ENCODE measurements at regions not wholly inside any gene's neighbourhood (a gene's known extent, or its start where the extent isn't known, plus 50 kb on each side); places are given as distances from the start of the nearest gene placed in this dataset.
"Not testable (repeated sequence)": the region's sequence is repeated elsewhere in the genome, so short reads cannot be mapped to it uniquely, and the experiment has no call there.

- Histone ChIP-seq H3K27me3 (no peaks in the 10 kb centered on the region), H3K4me3 (no peak overlapping the region), H3K36me3 (no peaks in the 10 kb centered on the region), H3K9me3 (no peaks in the 10 kb centered on the region), H3K4me1 (no peaks in the 10 kb centered on the region), H3K27ac (no peak overlapping the region)
- 81 to 83% methylated on average over 3 of the region's 3 CpGs for WGBS, 2 donors
- no peak for DNase-seq
- intact Hi-C loops (cut with DNase I) = no loop called here
- TF ChIP-seq POLR2A (IDR thresholded peaks at IDR 0.05) = no peak
- TF ChIP-seq CTCF (IDR thresholded peaks at IDR 0.05) = no peak
- TF ChIP-seq EP300 (IDR thresholded peaks at IDR 0.05) = no peak
- TF ChIP-seq POLR2AphosphoS5 (IDR thresholded peaks at IDR 0.05) = no peak
Observed at GRCh38 chr12:84117190-84117589, 795.4 kb downstream of the SLC6A15 start.

GRCh38 chr12:84113666-84114065 lies 798.9 kb downstream of the SLC6A15 start:
- Histone ChIP-seq H3K4me1 (no peaks in the 10 kb centered on the region), H3K36me3 (no peaks in the 10 kb centered on the region), H3K27me3 (no peaks in the 10 kb centered on the region), H3K9me3 (peaks cover 0 to 1% (median 0%) of the 10 kb centered on the region in 4 donors), H3K27ac (no peak overlapping the region), H3K4me3 (no peak overlapping the region)
- intact Hi-C loops (cut with DNase I) = no loop called here
- no peak for DNase-seq
- 91 to 96% methylated on average over 1 of the region's 1 CpG for WGBS, 2 donors
- TF ChIP-seq POLR2AphosphoS5 (IDR thresholded peaks at IDR 0.05) (no peak), EP300 (IDR thresholded peaks at IDR 0.05) (no peak), POLR2A (IDR thresholded peaks at IDR 0.05) (no peak), CTCF (IDR thresholded peaks at IDR 0.05) (no peak)

GRCh38 chr12:84103886-84104285 lies 808.7 kb downstream of the SLC6A15 start:
- H3K27me3 ChIP-seq; H3K4me3 ChIP-seq; intact Hi-C loops (cut with DNase I); H3K4me1 ChIP-seq; DNase-seq; H3K27ac ChIP-seq; H3K36me3 ChIP-seq: not testable (repeated sequence)
- 89 to 95% methylated on average over 4 of the region's 4 CpGs for WGBS, 2 donors
- H3K9me3 ChIP-seq = peaks cover 3 to 22% (median 17%) of the 10 kb centered on the region in 4 donors

GRCh38 chr12:84101963-84102362 lies 810.6 kb downstream of the SLC6A15 start:
- intact Hi-C loops (cut with DNase I); H3K27me3 ChIP-seq: not testable (repeated sequence)
- H3K9me3 ChIP-seq = peaks cover 3 to 24% (median 17%) of the 10 kb centered on the region in 4 donors

GRCh38 chr12:84099591-84099990 lies 813.0 kb downstream of the SLC6A15 start:
- H3K36me3 ChIP-seq; H3K4me3 ChIP-seq; H3K27ac ChIP-seq; H3K4me1 ChIP-seq; intact Hi-C loops (cut with DNase I); DNase-seq; H3K27me3 ChIP-seq: not testable (repeated sequence)
- H3K9me3 ChIP-seq = peaks cover 3 to 24% (median 17%) of the 10 kb centered on the region in 4 donors
- WGBS, 2 donors = 83 to 84% methylated on average over 1 of the region's 1 CpG

More at GRCh38 chr12:84101963-84102362, 810.6 kb downstream of the SLC6A15 start:
- not testable (repeated sequence) for H3K36me3 ChIP-seq, DNase-seq, H3K27ac ChIP-seq, H3K4me1 ChIP-seq, H3K4me3 ChIP-seq
- 95 to 96% methylated on average over 8 of the region's 8 CpGs for WGBS, 2 donors

- TF ChIP-seq EP300 (IDR thresholded peaks at IDR 0.05) (no peak), POLR2A (IDR thresholded peaks at IDR 0.05) (no peak), CTCF (IDR thresholded peaks at IDR 0.05) (no peak), POLR2AphosphoS5 (IDR thresholded peaks at IDR 0.05) (no peak)
- Histone ChIP-seq H3K9me3 (no peaks in the 10 kb centered on the region), H3K4me1 (no peaks in the 10 kb centered on the region), H3K27me3 (no peaks in the 10 kb centered on the region), H3K27ac (no peak overlapping the region), H3K4me3 (no peak overlapping the region), H3K36me3 (no peaks in the 10 kb centered on the region)
- DNase-seq = no peak
- WGBS, 2 donors = 68 to 75% methylated on average over 4 of the region's 4 CpGs
- intact Hi-C loops (cut with DNase I) = no loop called here
Observed at GRCh38 chr12:84091651-84092050, 820.9 kb downstream of the SLC6A15 start.

Data from sigmoid colon (tissue), 6 donors.